H1 (cell line): ENCODE measurements at regions not wholly inside any gene's neighbourhood (a gene's known extent, or its start where the extent isn't known, plus 50 kb on each side); places are given as distances from the start of the nearest gene placed in this dataset.

Source experiments
- CTCF ChIA-PET: fragments of 300-600 bp; sonication (Branson Sonifier 250); formaldehyde crosslinking; loops from one replicate; lab custom pipeline; 2021; ENCODE audit not compliant: partially characterized antibody; lab: Charles Lee
- POLR2A ChIA-PET: fragments of 300-600 bp; sonication (Branson Sonifier 250); formaldehyde crosslinking; loops from one replicate; lab custom pipeline; 2021; ENCODE audit warnings: inconsistent platforms; ENCODE audit not compliant: partially characterized antibody; lab: Charles Lee
- DNase-seq, 2 experiments: peaks; one replicate each; pipeline versions ENCODE4 v3.0.0 to v3.0.0-alpha.2; 2010 to 2022; ENCODE audit warnings: low spot score in 2 of 2, low read depth in 1 of 2, mixed read lengths in 1 of 2
- FAIRE-seq: peaks from 2 replicates; lab custom pipeline; 2011; peaks lifted over from hg19 to GRCh38; lab: Jason Lieb, UNC
- H2AFZ ChIP-seq: 2 replicates; pipeline ENCODE4 v1.8.1; 2012; ENCODE audit warnings: low read length, inconsistent platforms
- H2AK5ac ChIP-seq: 2 replicates; pipeline ENCODE4 v1.6.1; 2013; ENCODE audit warnings: low read depth, low read length
- H2BK120ac ChIP-seq: replicated peaks from 2 replicates; pipeline ENCODE3; 2013; ENCODE audit warnings: low read depth, low read length, inconsistent platforms
- H2BK12ac ChIP-seq: 2 replicates; pipeline ENCODE4 v1.6.1; 2013; ENCODE audit warnings: low read depth, low read length
- H2BK15ac ChIP-seq: 2 replicates; pipeline ENCODE4 v1.6.1; 2013; ENCODE audit warnings: low read length
- H2BK20ac ChIP-seq: 2 replicates; pipeline ENCODE4 v1.6.1; 2013; ENCODE audit warnings: low read length
- H2BK5ac ChIP-seq: 2 replicates; pipeline ENCODE4 v1.6.1; 2013; ENCODE audit warnings: low read depth, low read length
- H3K14ac ChIP-seq: 2 replicates; pipeline ENCODE4 v1.6.1; 2013; ENCODE audit warnings: inconsistent platforms; ENCODE audit not compliant: insufficient read length
- H3K18ac ChIP-seq: 2 replicates; pipeline ENCODE4 v1.6.1; 2013; ENCODE audit warnings: low read length; ENCODE audit errors: extremely low read depth
- H3K23ac ChIP-seq: 2 replicates; pipeline ENCODE4 v1.6.1; 2013; ENCODE audit warnings: inconsistent platforms; ENCODE audit not compliant: insufficient read length
- H3K23me2 ChIP-seq: 2 replicates; pipeline ENCODE4 v1.6.1; 2013; ENCODE audit warnings: low read depth, low read length
- H3K27ac ChIP-seq: 2 replicates; pipeline ENCODE4 v1.6.1; 2011; ENCODE audit warnings: low read depth, low read length, inconsistent platforms
- H3K27me3 ChIP-seq, 4 experiments: replicated peaks in 1 of 4; 1 replicate in 1 of 4; 2 replicates in 3 of 4; pipeline versions ENCODE4 v1.6.1 to v1.8.1; 2011 to 2013; ENCODE audit warnings: low read length in 3 of 4, mild to moderate bottlenecking in 3 of 4, inconsistent platforms in 2 of 4, mixed read lengths in 2 of 4, moderate library complexity in 1 of 4; ENCODE audit not compliant: control insufficient read depth in 3 of 4, insufficient read depth in 3 of 4; ENCODE audit errors: extremely low read depth in 1 of 4
- H3K36me3 ChIP-seq, 4 experiments: 2 replicates each; pipeline versions ENCODE4 v1.6.1 to v1.8.1; 2011 to 2013; ENCODE audit warnings: mild to moderate bottlenecking in 4 of 4, low read length in 3 of 4, moderate library complexity in 2 of 4, control low read depth in 1 of 4, inconsistent platforms in 1 of 4; ENCODE audit not compliant: insufficient read depth in 4 of 4, control insufficient read depth in 2 of 4
- H3K4ac ChIP-seq: replicated peaks from 2 replicates; pipeline ENCODE3; 2013; ENCODE audit warnings: low read length, low read depth, mixed read lengths, inconsistent platforms; ENCODE audit not compliant: insufficient read length
- H3K4me1 ChIP-seq, 4 experiments: replicated peaks in 1 of 4; 1 replicate in 1 of 4; 2 replicates in 3 of 4; pipeline versions ENCODE4 v1.6.1 to v1.8.1; 2011 to 2013; ENCODE audit warnings: low read length in 3 of 4, inconsistent platforms in 2 of 4, mixed read lengths in 1 of 4; ENCODE audit not compliant: insufficient read depth in 4 of 4, control insufficient read depth in 3 of 4
- H3K4me2 ChIP-seq, 2 experiments: 2 replicates each; pipeline versions ENCODE4 v1.6.1 to v1.8.1; 2011 to 2013; ENCODE audit warnings: low read depth in 2 of 2, low read length in 2 of 2, control low read depth in 1 of 2, inconsistent platforms in 1 of 2, mild to moderate bottlenecking in 1 of 2; ENCODE audit not compliant: insufficient read depth in 1 of 2
- H3K4me3 ChIP-seq, 4 experiments: fragments of 200-600, 300-600 bp in 1 of 4; sonication (generic), shearing (Covaris generic), sonication (Bioruptor Twin) in 1 of 4; 2 replicates each; pipeline versions ENCODE4 v1.5.1 to v1.8.1; 2011 to 2016; ENCODE audit warnings: low read length in 4 of 4, low read depth in 3 of 4, control low read depth in 2 of 4, inconsistent platforms in 2 of 4, mild to moderate bottlenecking in 2 of 4, mixed read lengths in 1 of 4, moderate library complexity in 1 of 4; ENCODE audit not compliant: insufficient read depth in 2 of 4; ENCODE audit errors: extremely low read depth in 1 of 4
- H3K56ac ChIP-seq: replicated peaks from 2 replicates; pipeline ENCODE3; 2013; ENCODE audit warnings: low read depth, mild to moderate bottlenecking, mixed read lengths, low read length, inconsistent platforms; ENCODE audit not compliant: insufficient read length
- H3K79me1 ChIP-seq: 2 replicates; pipeline ENCODE4 v1.6.1; 2013; ENCODE audit warnings: low read depth, low read length, control low read depth
- H3K79me2 ChIP-seq, 2 experiments: 2 replicates each; pipeline versions ENCODE4 v1.6.1 to v1.8.1; 2012 to 2013; ENCODE audit warnings: low read length in 2 of 2, mild to moderate bottlenecking in 2 of 2, inconsistent platforms in 1 of 2; ENCODE audit not compliant: insufficient read depth in 2 of 2, control insufficient read depth in 1 of 2
- H3K9ac ChIP-seq, 4 experiments: replicated peaks in 1 of 4; 1 replicate in 1 of 4; 2 replicates in 3 of 4; pipeline versions ENCODE4 v1.6.1 to v1.8.1; 2011 to 2013; ENCODE audit warnings: low read depth in 3 of 4, low read length in 3 of 4, control low read depth in 2 of 4, mild to moderate bottlenecking in 2 of 4, moderate library complexity in 2 of 4, inconsistent platforms in 1 of 4; ENCODE audit errors: extremely low read depth in 1 of 4
- H3K9me3 ChIP-seq, 2 experiments: 2 replicates each; pipeline versions ENCODE4 v1.6.1 to v1.8.1; 2012 to 2013; ENCODE audit warnings: mild to moderate bottlenecking in 2 of 2, moderate library complexity in 2 of 2, control low read depth in 1 of 2, inconsistent platforms in 1 of 2, low read depth in 1 of 2, low read length in 1 of 2, mixed read lengths in 1 of 2; ENCODE audit not compliant: insufficient read depth in 2 of 2
- H4K20me1 ChIP-seq, 2 experiments: replicated peaks in 1 of 2; 2 replicates each; pipeline versions ENCODE3 to v1.8.1; 2011 to 2013; ENCODE audit warnings: inconsistent platforms in 2 of 2, low read length in 2 of 2, mild to moderate bottlenecking in 1 of 2; ENCODE audit not compliant: insufficient read depth in 2 of 2, control insufficient read depth in 1 of 2
- H4K5ac ChIP-seq: 2 replicates; pipeline ENCODE4 v1.6.1; 2013; ENCODE audit warnings: low read length, low read depth, mixed read lengths, inconsistent platforms; ENCODE audit not compliant: insufficient read length
- H4K8ac ChIP-seq: 2 replicates; pipeline ENCODE4 v1.8.0; 2013; ENCODE audit warnings: mild to moderate bottlenecking, moderate library complexity, low read length, inconsistent platforms; ENCODE audit not compliant: insufficient read depth; ENCODE audit errors: extremely low read depth
- H4K91ac ChIP-seq: replicated peaks from 2 replicates; pipeline ENCODE3; 2013; ENCODE audit warnings: low read length, mixed read lengths, inconsistent platforms; ENCODE audit not compliant: insufficient read length
- BACH1 ChIP-seq: IDR thresholded peaks from 2 replicates; pipeline ENCODE4 v1.6.1; 2012; ENCODE audit warnings: low read length, improper control_type of control experiment
- CEBPB ChIP-seq: IDR thresholded peaks from 2 replicates; pipeline ENCODE4 v1.6.1; 2012; ENCODE audit warnings: low read depth, low read length
- FOSL1 ChIP-seq: IDR thresholded peaks from 2 replicates; pipeline ENCODE4 v1.6.1; 2011; ENCODE audit warnings: mild to moderate bottlenecking, low read depth, low read length, moderate library complexity; ENCODE audit not compliant: insufficient read depth
- KDM4A ChIP-seq: IDR thresholded peaks from one replicate; pipeline ENCODE4 v1.7.1; 2012; ENCODE audit warnings: low read depth, mild to moderate bottlenecking, moderate library complexity, low read length, inconsistent platforms; ENCODE audit not compliant: severe bottlenecking
- TAF7 ChIP-seq: optimal IDR thresholded peaks from 2 replicates; pipeline ENCODE3; 2011; ENCODE audit warnings: low read depth, mild to moderate bottlenecking, inconsistent platforms, low read length, moderate library complexity, borderline replicate concordance
- WGBS, 2 experiments: shearing (Covaris generic) in 1 of 2; methylation state at CpG; one replicate each; pipeline versions ENCODE4 v1.1.6 to v1.1.7; 2013 to 2015; ENCODE audit warnings: low lambda C conversion rate in 2 of 2, mixed read lengths in 2 of 2, inconsistent platforms in 1 of 2, low coverage in 1 of 2, missing lambda C conversion rate in 1 of 2; ENCODE audit not compliant: insufficient replicate concordance in 2 of 2, insufficient coverage in 1 of 2, insufficient read length in 1 of 2; ENCODE audit errors: extremely low coverage in 1 of 2, missing lambda C conversion rate in 1 of 2; 5-methylcytosine and 5-hydroxymethylcytosine counted together

- 35% methylated on average over 3 of the region's 3 CpGs; no CpG with 5 or more reads in 1 of the 2 experiments for WGBS, 2 experiments
- no peak for FAIRE-seq
These were observed 1279.5 kb downstream of the OTOL1 start for GRCh38 chr3:162776148-162776547.

More at GRCh38 chr3:162776148-162776547, 1279.5 kb downstream of the OTOL1 start:
- DNase-seq = no peak
- Histone ChIP-seq H2BK15ac (no peak overlapping the region), H3K4me3 (no peak overlapping the region), H3K4me2 (no peak overlapping the region), H3K4me1 (peaks cover 0 to 5% (median 0%) of the 10 kb centered on the region in 4 experiments; a peak in 1 of 7 replicates), H2BK12ac (no peak overlapping the region), H2AK5ac (no peak overlapping the region), H2BK5ac (no peak overlapping the region)
- POLR2A ChIA-PET = no interaction called here
- TF ChIP-seq KDM4A (no peak), TAF7 (no peak), BACH1 (no peak), CEBPB (peak; percentile 83; the same call in 1 of the 2 replicates), FOSL1 (no peak)
- TF ChIP-seq, all 59 proteins: peak for 1
- no peaks in the 10 kb centered on the region for H4K20me1 ChIP-seq
- CTCF ChIA-PET = no interaction called here
- H3K27me3 ChIP-seq = no peaks in the 10 kb centered on the region; a peak in 1 of 7 replicates
- H3K23ac ChIP-seq = no peak overlapping the region
- no peak overlapping the region for H2BK20ac ChIP-seq
- no peaks in the 10 kb centered on the region for H3K79me2 ChIP-seq
- H4K8ac ChIP-seq = no peak overlapping the region
- H4K91ac ChIP-seq = no peak overlapping the region
- H3K9ac ChIP-seq = no peak overlapping the region
- H3K14ac ChIP-seq = no peak overlapping the region
- H2BK120ac ChIP-seq = no peak overlapping the region
- no peak overlapping the region for H3K56ac ChIP-seq
- H2AFZ ChIP-seq = no peak overlapping the region
- H3K9me3 ChIP-seq = no peaks in the 10 kb centered on the region
- H3K36me3 ChIP-seq = no peaks in the 10 kb centered on the region
- H3K23me2 ChIP-seq = no peaks in the 10 kb centered on the region
- no peaks in the 10 kb centered on the region for H3K79me1 ChIP-seq
- H3K4ac ChIP-seq = no peak overlapping the region
- no peak overlapping the region for H3K27ac ChIP-seq
- no peak overlapping the region for H4K5ac ChIP-seq
- no peak overlapping the region for H3K18ac ChIP-seq
